HG02973 (cell line): ENCODE measurements at regions not wholly inside any gene's neighbourhood (a gene's known extent, or its start where the extent isn't known, plus 50 kb on each side); places are given as distances from the start of the nearest gene placed in this dataset.

Experiments used
- ATAC-seq: cut with Tn5 transposase; IDR thresholded peaks from one replicate; pipeline ENCODE4 v1.9.1; 2021; ENCODE audit warnings: moderate library complexity; ENCODE audit not compliant: unreplicated experiment

DNA sequence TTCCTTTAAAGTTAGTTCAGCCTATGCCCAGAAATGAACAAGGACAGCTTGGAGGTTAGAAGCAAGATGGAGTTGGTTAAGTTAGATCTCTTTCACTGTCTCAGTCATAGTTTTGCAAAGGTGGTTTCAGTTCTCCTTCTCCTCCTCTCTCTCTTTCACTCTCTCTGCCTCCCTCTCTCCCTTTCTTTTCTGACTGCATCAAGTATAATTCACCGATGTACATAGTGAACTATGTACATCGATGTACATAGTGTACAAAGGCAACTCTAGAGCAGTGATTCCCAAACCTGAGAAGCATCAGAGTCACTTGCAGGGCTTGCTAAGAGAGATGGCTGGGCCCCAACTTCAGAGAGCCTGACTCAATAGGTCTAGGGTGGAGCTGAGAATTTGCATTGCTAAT, 1259.7 kb downstream of the TYW1 start:
- ATAC-seq: no peak

DNA sequence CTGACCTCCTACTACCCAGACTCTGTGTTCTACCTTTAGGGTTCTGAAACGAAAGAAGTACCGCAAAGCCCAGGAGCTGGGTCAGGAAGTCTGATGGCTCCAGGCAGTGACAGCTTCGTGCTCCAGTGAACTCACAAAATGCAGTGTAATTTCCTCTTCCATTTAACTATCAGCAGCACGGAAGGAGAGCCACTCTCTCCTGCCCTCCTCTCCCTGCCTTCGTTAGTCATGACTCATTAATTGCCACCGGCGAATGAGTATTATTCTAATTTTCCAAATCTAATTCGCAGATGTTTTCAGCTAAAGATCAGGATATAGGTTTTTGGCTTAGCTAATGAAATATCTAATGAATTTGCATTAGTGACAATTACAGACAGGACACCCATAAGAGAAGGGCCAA, 1262.0 kb downstream of the TYW1 start:
- ATAC-seq: no peak

DNA sequence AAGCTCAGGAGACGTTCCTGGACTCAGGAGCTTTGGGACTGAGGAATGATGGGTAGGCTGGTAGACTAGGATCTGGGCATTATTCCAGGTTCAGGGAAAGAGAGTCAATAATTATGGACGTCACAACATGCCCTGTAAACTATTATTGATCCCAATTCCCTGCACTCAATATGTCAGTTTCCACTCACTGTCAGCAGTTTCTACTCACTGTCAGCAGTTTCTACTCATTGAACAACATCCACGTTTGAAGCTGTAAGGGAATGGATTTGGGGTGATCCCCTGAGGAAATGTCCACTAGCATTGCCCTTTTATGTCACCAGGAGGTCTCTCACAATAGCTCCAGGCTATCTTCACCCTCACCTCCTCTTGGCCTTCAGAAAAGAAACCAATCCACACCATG, 1268.6 kb downstream of the TYW1 start:
- ATAC-seq: no peak

DNA sequence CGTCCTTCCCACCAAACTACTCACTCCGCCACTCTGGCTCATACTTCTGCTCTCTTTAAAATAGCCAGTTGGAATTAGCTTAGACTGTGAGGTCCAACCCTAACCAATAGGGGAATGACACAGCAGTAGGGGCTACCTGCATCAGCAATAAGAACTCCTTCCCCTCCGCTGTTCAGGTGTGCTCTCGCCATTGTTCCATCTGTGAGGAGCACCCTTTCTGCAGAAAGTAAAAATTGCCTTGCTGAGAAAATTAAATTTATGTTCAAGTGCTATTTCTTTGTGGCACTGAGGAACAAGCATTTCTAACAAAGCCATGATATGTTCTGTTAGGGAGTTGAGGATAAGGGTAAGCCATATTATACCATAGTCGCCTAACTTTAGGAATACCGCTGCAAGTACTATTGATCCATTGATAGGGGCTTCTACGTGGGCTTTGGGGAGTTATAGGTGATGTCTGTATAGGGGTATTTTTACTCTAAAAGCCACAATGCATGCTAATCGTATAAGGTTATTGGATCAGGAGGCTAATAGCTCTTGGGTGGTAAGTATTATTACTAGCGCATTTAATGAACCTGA, 1269.5 kb downstream of the TYW1 start:
- no peak for ATAC-seq

DNA sequence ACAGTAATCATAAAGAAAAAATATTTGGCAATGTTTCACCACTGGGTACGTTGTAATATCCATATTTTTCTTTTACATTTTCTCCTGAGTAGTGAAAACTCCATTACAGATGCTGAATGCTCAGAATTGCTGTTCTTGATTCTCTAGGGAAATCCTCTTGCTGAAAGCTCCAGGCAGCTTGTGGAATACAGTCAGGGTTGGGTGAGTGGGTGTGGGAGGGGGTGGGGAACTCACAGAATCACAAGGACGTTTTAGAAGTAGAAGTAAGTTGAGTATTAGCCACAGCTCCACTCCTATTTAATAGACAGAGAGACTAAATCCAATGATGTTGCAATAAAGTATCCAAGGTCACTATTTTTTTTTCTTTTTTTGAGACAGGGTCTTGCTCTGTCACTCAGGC, 1270.9 kb downstream of the TYW1 start:
- ATAC-seq: no peak

DNA sequence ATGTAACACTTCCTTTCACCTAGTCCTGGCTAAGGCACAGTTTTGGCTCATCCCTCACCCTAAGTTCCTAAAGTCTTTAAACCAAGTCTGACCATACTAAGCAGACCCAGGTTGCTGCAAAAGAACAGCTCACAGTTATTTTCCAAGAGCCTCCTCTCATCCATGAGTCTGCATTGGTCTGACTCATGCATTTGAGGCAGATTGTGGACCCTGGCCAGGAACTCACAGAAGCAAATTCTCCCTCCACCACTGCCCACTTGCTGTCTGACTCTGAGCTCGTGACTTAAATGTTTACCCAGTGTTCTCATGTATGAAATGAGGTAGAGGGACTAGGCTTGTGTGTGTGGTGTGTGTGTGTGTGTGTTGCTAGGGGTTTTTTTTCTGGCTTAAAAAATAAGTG, 1272.8 kb downstream of the TYW1 start:
- no peak for ATAC-seq

DNA sequence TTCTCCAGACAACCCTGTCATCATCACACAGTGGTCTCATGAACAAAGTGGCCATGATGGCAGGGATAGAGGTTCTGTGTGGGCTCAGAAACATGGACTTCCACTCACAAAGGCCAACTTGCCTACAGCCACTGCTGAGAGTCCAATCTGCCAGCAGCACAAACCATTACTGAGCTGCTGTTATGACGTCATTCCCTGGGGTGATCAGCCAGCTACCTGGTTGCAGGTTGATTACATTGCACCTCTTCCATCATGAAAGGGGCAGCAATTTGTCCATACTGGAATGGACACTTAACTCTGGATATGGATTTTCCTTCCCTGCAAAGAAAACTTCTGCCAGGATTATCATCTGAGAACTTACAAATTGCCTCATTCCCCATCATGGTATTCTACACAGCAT, 1275.9 kb downstream of the TYW1 start:
- ATAC-seq: no peak

DNA sequence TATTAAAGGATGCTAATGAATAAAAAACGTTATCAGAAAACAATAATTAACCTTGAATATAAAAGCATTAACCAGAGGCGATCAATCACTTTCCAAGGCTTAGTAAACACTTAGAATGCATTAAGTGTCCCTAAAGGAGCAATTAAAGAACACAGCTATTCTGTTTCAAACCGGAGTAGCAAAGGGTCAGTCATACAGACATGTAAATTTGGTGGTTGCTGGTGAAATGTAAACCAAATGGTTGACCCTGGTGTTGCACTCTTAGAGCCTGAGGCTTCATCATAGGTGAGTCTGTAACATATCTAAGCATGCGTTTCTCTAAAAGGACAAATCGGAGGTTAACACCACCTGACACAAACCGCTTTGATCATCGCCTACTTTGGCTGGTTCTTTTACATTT, 1280.1 kb downstream of the TYW1 start:
- no peak for ATAC-seq

DNA sequence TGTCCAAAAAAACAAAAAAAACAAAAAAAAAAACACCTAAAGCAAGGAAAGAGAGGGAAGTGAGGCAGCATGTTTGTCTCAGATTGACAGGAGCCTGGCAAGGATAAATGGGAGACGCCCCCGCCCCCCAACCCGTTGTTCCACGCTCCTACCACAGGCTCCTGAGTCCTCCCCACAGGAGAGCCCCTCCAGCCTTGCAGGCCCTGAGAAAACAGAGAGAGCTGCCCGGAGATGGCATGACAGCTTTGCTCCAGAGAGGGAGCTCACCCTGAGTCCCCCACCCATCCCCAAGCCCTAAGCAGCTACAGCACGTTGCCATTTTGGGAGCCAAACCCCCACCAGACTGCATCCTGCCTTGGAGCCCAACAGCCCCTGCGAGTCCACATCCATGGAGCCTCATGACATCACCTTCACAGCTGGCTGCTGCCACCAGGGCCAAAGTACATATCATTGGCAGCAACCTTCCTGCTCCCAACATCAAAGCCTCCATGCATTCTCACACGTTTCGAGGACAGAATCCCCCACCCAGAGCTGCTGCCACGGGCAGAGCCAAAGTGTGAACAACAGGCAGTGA, 1283.3 kb downstream of the TYW1 start:
- no peak for ATAC-seq

DNA sequence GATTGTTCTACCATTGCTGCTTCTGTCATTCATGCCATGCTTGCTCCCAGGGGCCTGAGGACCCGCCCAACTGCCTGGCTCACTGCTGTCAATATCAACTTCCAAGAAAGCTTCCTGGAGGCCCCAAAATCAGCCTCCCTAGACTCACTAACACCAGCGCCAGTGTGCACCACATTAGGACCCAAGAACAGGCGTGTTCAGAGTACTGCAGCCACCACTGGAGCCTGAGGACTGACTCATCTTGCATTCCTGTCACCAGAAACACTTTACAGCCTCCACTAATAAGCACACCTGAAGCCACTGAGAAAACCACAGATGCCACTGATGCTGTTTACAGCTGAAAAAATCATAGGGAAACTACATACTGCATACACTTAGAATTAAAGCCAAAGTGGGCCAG, 1284.3 kb downstream of the TYW1 start:
- ATAC-seq: no peak

DNA sequence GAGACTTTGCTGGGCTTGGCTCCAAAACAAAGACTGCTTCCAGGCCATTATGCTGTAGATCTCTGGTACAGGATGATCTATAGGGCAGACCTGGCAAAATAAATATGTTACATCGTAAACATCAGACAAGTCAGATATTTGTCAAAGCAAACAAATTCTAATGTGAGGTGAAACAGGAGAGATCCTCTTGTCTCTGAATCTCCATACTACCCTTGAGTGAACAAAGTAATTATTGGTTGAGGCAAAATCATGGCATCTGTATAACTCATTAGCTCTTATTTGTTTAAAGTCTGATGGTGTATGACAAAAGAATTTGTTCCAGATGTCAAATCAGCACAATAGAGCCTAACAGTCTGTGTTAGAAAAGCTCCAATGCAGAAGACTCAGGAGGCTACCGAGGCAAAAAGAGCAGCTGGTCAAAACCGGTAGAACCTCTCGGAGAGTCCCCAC, 1291.5 kb downstream of the TYW1 start:
- ATAC-seq: no peak

DNA sequence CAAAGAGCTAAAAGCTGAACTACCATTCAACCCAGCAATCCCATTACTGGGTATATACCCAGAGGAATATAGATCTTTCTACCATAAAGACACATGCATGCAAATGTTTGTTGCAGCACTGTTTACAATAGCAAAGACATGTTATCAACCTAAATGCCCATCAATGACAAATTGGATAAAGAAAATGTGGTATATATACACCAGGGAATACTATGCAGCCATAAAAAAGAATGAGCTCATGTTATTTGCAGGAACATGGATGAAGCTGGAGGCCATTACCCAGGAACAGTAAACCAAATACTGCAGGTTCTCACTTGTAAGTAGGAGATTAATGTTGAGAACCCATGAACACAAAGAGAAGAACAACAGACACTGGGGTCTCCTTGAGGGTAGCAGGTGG, 1295.1 kb downstream of the TYW1 start:
- no peak for ATAC-seq

DNA sequence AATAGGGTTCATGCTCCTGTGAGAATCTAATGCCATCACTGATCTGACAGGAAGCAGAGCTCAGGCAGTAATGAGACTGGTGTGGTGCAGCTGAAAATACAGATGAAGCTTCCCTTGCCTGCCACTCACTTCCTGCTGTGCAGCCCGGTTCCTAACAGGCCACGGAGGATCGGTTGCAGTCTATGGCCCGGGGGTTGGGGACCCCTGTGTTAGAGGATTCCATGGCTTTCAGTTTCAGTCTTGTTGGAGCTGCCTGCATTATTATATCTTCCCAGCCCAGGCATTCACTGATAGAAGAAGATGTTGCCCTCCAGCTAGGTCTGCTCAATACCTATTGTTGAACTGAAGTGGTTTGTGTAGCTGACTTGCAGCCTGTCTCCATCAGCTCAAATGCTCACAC, 1298.8 kb downstream of the TYW1 start:
- no peak for ATAC-seq

DNA sequence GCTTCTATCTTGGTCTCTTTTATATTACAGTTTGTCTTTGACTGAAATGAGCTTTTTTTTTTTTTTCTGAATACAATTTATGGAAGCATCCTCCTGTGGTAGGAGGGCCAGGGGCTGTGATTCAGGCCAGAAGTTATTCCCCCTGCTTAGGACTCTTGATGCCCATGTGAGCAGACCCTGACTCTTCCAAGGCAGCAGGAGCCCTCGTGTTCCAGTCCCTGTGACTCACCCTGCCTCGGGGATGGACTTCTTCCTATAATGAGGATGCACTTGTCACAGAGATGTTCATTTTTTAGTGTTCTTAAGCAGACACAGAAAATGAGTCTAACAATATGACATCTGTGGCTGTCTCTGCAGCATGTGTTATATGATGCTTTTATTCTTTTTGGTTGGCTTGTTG, 1293.7 kb upstream of the AUTS2 start:
- no peak for ATAC-seq

DNA sequence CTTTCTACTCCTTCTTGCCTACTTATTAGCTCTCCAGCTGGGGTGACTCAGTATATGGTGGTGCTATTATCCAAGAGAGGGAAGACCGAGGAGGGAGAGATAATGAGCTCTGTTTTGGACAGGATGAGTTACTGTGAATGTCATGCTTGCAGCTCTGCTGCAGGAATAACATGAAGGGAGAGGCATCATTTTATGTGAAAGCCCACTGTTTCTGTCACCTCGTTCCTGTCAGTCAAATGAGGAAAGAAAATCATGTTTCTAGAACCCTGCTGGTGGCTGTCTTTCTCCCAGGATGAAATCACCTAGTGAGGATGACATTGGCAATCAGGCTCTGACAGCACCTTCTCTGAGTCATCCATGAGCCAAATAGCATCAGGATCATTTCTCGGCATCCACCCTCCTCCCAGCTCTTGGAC, 1291.6 kb upstream of the AUTS2 start:
- no peak for ATAC-seq

DNA sequence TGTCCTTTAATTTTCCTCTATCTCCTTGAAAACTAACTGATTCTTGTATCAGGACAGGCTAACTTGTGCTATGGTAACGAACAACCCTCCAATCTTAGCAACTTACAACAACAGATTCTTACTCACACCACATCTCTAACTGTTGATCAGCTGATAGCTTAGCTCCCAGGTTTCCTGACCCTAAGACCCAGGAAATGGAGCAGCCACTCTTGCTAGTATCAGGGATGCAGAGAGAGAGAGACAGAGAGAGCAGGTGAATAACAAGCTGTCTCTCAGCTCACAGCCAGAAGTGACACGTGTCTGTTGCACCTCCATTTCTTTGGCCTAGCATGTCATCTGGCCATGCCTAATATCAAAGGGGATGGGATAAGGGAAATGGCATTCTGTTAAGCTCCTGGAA, 1289.0 kb upstream of the AUTS2 start:
- ATAC-seq: no peak

DNA sequence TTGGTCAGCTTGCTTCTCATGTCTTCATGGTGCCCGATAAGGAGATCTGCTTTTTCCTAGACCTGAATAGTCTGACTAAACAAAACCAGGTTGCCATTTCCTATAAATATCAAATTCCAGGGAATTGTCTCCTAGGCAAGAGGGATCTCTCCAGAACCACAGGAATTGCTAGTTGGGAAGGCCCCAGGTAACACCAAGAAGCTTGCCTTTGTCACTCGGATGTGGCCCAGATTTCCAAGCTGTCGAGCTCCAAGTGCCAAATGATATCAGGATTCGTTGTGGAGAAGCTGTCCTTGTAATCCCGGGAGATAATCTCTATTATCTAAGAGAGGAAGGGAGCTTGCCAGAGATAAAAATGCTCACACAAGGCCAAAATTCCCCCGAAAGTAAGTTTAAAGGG, 1288.5 kb upstream of the AUTS2 start:
- ATAC-seq: no peak

DNA sequence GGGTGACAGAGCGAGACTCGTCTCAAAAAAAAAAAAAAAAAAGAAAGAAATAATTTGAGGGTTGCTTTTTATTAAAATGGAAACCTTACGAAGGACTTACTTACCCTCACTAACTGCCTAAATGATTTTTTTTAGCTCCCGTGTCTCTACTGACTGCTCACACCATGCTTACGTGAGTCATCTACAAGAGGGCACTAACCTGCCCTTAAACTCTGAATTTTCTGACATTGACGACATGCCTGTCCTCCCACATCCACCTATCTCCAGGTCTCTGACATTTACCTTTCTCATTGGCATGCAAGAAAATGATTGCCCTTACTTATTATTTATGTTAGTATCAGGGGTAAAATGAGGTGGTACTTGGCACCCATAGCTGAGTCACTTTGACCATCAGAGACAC, 1286.3 kb upstream of the AUTS2 start:
- ATAC-seq: no peak

DNA sequence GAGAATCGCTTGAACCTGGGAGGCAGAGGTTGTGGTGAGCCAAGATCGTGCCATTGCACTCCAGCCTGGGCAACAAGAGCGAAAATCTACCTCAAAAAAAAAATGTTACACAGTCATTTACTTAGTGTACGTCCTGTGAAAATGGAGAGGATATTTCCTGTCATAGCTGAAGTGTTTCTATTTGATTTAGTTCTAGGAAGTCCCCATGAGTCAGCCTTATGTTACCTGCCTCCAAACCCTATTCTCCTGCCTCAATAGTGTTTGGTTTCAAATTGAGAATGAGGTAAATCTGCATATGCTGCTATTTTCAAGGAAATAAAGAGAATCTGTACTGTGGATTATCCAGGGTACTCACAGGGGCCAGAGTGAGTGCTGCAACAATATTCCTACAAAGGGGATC, 1284.5 kb upstream of the AUTS2 start:
- ATAC-seq: no peak

DNA sequence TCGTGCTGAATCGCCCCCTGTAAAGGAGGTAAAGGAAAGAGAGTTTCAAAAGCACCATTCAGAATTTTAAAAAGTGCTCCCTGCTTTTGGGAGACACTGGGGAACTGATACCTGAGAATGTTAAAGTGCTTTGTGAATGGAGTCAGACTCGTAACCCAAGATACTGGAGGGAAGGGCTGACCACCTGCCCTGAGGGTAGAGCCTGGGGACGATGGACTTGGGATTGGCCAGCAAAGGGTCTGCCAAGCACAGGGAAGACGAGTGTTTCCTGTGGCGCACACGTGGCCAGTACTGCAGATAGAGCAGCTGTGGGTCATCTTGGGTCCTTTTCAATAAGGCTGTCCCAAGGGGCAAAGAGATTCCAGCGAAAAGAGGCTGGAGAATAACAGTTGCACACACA, 1284.1 kb upstream of the AUTS2 start:
- ATAC-seq: no peak

DNA sequence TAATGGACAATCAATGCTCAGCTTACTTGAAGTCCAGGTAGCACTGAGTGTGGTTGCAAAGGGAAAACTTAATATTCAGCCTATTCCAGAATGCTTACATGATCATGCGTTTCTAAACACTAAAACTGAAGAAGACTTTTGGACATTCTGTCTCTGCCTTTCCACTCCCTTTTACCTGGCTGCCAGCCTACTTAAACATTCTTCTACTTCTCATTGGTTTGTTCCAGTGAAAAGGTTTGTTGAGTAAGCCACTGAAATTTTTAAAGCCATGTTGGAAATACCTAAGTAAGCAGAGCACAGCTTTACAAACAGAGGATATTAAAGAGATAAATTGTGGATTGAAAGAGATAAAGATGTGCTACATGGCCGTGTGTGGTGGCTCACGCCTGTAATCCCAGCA, 1280.8 kb upstream of the AUTS2 start:
- ATAC-seq: no peak

DNA sequence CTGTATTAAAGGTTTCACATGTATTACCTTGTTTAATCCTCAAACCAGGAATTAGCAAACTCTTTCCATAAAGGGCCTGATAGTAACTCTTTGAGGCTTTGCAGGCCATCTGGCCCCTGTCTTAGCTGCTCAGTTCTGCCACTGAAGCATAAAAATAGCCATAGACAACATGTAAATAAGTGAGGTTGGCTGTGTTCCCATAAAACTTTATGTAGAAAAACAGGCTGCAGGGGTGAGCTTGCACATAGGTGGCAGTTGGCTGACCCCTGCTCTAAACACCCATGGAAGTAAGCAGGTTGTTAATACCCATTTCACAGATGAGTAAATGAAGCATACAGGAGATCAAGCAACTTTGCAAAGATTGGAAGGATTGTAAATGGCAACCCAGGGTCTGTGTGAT, 1279.2 kb upstream of the AUTS2 start:
- no peak for ATAC-seq

DNA sequence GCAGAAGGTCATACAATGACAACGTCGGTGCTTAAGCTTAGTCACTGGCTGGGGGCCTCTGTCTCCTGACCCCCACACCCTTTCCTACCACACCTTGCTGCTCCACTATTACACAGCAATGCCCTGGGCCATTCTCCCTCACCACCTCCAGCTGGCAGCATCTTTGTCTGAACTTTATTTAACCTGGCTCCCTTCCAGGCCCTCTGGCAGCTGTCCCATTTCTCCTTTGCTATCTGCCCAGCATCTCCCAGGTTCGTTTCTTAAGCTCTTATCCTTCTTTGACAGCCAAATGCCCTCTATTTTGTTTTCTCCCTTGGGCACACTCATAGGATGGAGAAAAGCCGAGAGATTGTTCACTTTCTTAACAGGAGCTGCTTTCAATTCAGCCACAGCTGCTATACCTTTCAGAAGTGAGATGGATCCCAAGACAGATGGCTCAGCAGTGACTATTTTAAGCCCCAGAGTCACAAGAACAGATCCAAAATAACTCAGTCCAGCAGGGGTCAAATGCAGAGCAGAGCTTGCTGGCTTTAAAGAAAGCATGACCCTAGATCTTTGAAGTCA, 1277.1 kb upstream of the AUTS2 start:
- no peak for ATAC-seq
